Brain microvascular endothelial cell (primary cell): ENCODE measurements at regions not wholly inside any gene's neighbourhood (a gene's known extent, or its start where the extent isn't known, plus 50 kb on each side); places are given as distances from the start of the nearest gene placed in this dataset.

Experiments
- DNase-seq: peaks from one replicate; pipeline ENCODE4 v3.0.0-alpha.2; 2020
- H3K27ac ChIP-seq: fragments of 250-450 bp; sonication (Bioruptor Pico); 2 replicates; pipeline ENCODE4 v1.5.1; 2020; ENCODE audit warnings: mild to moderate bottlenecking, moderate library complexity
- H3K27me3 ChIP-seq: fragments of 250-450 bp; sonication (Bioruptor Pico); replicated peaks from 2 replicates; pipeline ENCODE4 v1.5.1; 2020; ENCODE audit warnings: mild to moderate bottlenecking
- H3K36me3 ChIP-seq: fragments of 250-450 bp; sonication (Bioruptor Pico); replicated peaks from 2 replicates; pipeline ENCODE4 v1.5.1; 2020; ENCODE audit warnings: mild to moderate bottlenecking
- H3K4me3 ChIP-seq: 2 replicates; pipeline ENCODE4 v1.5.1; 2011; ENCODE audit warnings: low read depth, mild to moderate bottlenecking, control low read depth, low read length, moderate library complexity
- CTCF ChIP-seq: IDR thresholded peaks from 2 replicates; pipeline ENCODE4 v1.5.1; 2011; ENCODE audit warnings: low read depth, mild to moderate bottlenecking, moderate library complexity, low read length, control low read depth, inconsistent platforms; ENCODE audit errors: missing control alignments
- in situ Hi-C: cut with HindIII; loops from 2 replicates; pipeline ENCODE4 v1.10.0; 2017; ENCODE audit warnings: low sequenced_read_pairs, low pct_ligation_motif_present

- in situ Hi-C loops, result no loop called here
- no peak overlapping the region for H3K27ac ChIP-seq
- H3K36me3 ChIP-seq, result no peaks in the 10 kb centered on the region
- H3K27me3 ChIP-seq, result no peaks in the 10 kb centered on the region
- no peak for TF ChIP-seq CTCF
- DNase-seq, result no peak
- no peak overlapping the region for H3K4me3 ChIP-seq
These were observed 488.3 kb upstream of the FLRT2 start for GRCh38 chr14:85041618-85042017.

- in situ Hi-C loops, result no loop called here
- TF ChIP-seq CTCF, result no peak
- Histone ChIP-seq H3K27ac (no peak overlapping the region), H3K36me3 (no peaks in the 10 kb centered on the region), H3K27me3 (no peaks in the 10 kb centered on the region), H3K4me3 (no peak overlapping the region)
- DNase-seq, result no peak
These were observed 487.6 kb upstream of the FLRT2 start for GRCh38 chr14:85042301-85042700.

- Histone ChIP-seq H3K4me3 (no peak overlapping the region), H3K27ac (no peak overlapping the region), H3K36me3 (no peaks in the 10 kb centered on the region), H3K27me3 (no peaks in the 10 kb centered on the region)
- DNase-seq, result no peak
- in situ Hi-C loops, result no loop called here
- TF ChIP-seq CTCF, result no peak
These were observed 479.8 kb upstream of the FLRT2 start for GRCh38 chr14:85050180-85050579.

- Histone ChIP-seq H3K27me3 (no peaks in the 10 kb centered on the region), H3K27ac (no peak overlapping the region), H3K4me3 (no peak overlapping the region), H3K36me3 (no peaks in the 10 kb centered on the region)
- in situ Hi-C loops, result no loop called here
- no peak for TF ChIP-seq CTCF
- no peak for DNase-seq
These were observed 477.3 kb upstream of the FLRT2 start for GRCh38 chr14:85052646-85053045.

- Histone ChIP-seq H3K4me3 (no peak overlapping the region), H3K27me3 (no peaks in the 10 kb centered on the region), H3K27ac (no peak overlapping the region), H3K36me3 (no peaks in the 10 kb centered on the region)
- in situ Hi-C loops, result no loop called here
- TF ChIP-seq CTCF, result no peak
- DNase-seq, result no peak
These were observed 475.8 kb upstream of the FLRT2 start for GRCh38 chr14:85054178-85054577.

- no peak for TF ChIP-seq CTCF
- Histone ChIP-seq H3K36me3 (no peaks in the 10 kb centered on the region), H3K4me3 (no peak overlapping the region), H3K27ac (no peak overlapping the region), H3K27me3 (no peaks in the 10 kb centered on the region)
- in situ Hi-C loops, result no loop called here
- no peak for DNase-seq
These were observed 473.7 kb upstream of the FLRT2 start for GRCh38 chr14:85056267-85056666.
